Fibroblast of lung (primary cell): ENCODE measurements at regions not wholly inside any gene's neighbourhood (a gene's known extent, or its start where the extent isn't known, plus 50 kb on each side); places are given as distances from the start of the nearest gene placed in this dataset.

ENCODE experiments used
- DNase-seq, 2 donors: peaks; one replicate each; pipeline versions ENCODE4 v3.0.0 to v3.0.0-alpha.2; 2010; ENCODE audit warnings: low read depth in 2 of 2
- H2AFZ ChIP-seq: 2 replicates; pipeline ENCODE4 v1.5.1; 2012; ENCODE audit warnings: low read length, control low read depth, inconsistent platforms
- H3K27ac ChIP-seq: 2 replicates; pipeline ENCODE4 v1.5.1; 2011; ENCODE audit warnings: low read length, control low read depth; ENCODE audit not compliant: insufficient read depth
- H3K27me3 ChIP-seq: 2 replicates; pipeline ENCODE4 v1.5.1; 2011; ENCODE audit warnings: mild to moderate bottlenecking, low read length; ENCODE audit not compliant: control insufficient read depth, insufficient read depth
- H3K36me3 ChIP-seq: 2 replicates; pipeline ENCODE4 v1.5.1; 2011; ENCODE audit warnings: low read length; ENCODE audit not compliant: control insufficient read depth, insufficient read depth
- H3K4me1 ChIP-seq: 2 replicates; pipeline ENCODE4 v1.5.1; 2011; ENCODE audit warnings: low read length; ENCODE audit not compliant: control insufficient read depth, insufficient read depth; ENCODE audit errors: extremely low read depth
- H3K4me2 ChIP-seq: 2 replicates; pipeline ENCODE4 v1.5.1; 2011; ENCODE audit warnings: low read length, control low read depth; ENCODE audit not compliant: insufficient read depth; ENCODE audit errors: extremely low read depth
- H3K4me3 ChIP-seq, 4 experiments: fragments of 200-600 bp in 1 of 4; sonication (generic) in 1 of 4; replicated peaks in 1 of 4; 2 replicates each; pipeline ENCODE4 v1.5.1; 2011 to 2016; ENCODE audit warnings: low read length in 4 of 4, low read depth in 3 of 4, mild to moderate bottlenecking in 3 of 4, control low read depth in 2 of 4, inconsistent platforms in 1 of 4, mixed read lengths in 1 of 4; ENCODE audit not compliant: insufficient read depth in 1 of 4; ENCODE audit errors: control extremely low read depth in 1 of 4
- H3K79me2 ChIP-seq: 2 replicates; pipeline ENCODE4 v1.5.1; 2012; ENCODE audit warnings: mild to moderate bottlenecking, low read length, inconsistent platforms; ENCODE audit not compliant: control insufficient read depth, insufficient read depth
- H3K9ac ChIP-seq: 2 replicates; pipeline ENCODE4 v1.5.1; 2011; ENCODE audit warnings: mild to moderate bottlenecking, low read length, control low read depth; ENCODE audit not compliant: insufficient read depth
- H3K9me3 ChIP-seq: 2 replicates; pipeline ENCODE4 v1.5.1; 2012; ENCODE audit warnings: low read depth, low read length; ENCODE audit not compliant: control insufficient read depth, insufficient read depth
- H4K20me1 ChIP-seq: 2 replicates; pipeline ENCODE4 v1.5.1; 2011; ENCODE audit warnings: low read length; ENCODE audit not compliant: control insufficient read depth, insufficient read depth; ENCODE audit errors: extremely low read depth
- CTCF ChIP-seq, 2 donors: IDR thresholded peaks in 1 of 2; conservative IDR thresholded peaks in 1 of 2; 1 replicate in 1 of 2; 2 replicates in 1 of 2; pipeline ENCODE4 v1.5.1; 2011 to 2012; ENCODE audit warnings: low read length in 2 of 2, control low read depth in 1 of 2, inconsistent platforms in 1 of 2, low read depth in 1 of 2, mild to moderate bottlenecking in 1 of 2
- EZH2 ChIP-seq: IDR thresholded peaks from 2 replicates; pipeline ENCODE4 v1.5.1; 2012; ENCODE audit warnings: low read length, control low read depth, mild to moderate bottlenecking; ENCODE audit errors: missing control alignments

GRCh38 chr9:103485138-103485537, 490.0 kb downstream of the CYLC2 start:
- DNase-seq, result no peak
- Histone ChIP-seq H3K4me3 (no peak overlapping the region), H3K27ac (no peak overlapping the region), H2AFZ (no peak overlapping the region), H3K9me3 (no peaks in the 10 kb centered on the region), H3K9ac (no peak overlapping the region), H3K4me1 (no peaks in the 10 kb centered on the region), H3K36me3 (no peaks in the 10 kb centered on the region), H3K27me3 (no peaks in the 10 kb centered on the region), H4K20me1 (no peaks in the 10 kb centered on the region), H3K4me2 (no peak overlapping the region), H3K79me2 (no peaks in the 10 kb centered on the region)
- TF ChIP-seq EZH2, result no peak

DNA sequence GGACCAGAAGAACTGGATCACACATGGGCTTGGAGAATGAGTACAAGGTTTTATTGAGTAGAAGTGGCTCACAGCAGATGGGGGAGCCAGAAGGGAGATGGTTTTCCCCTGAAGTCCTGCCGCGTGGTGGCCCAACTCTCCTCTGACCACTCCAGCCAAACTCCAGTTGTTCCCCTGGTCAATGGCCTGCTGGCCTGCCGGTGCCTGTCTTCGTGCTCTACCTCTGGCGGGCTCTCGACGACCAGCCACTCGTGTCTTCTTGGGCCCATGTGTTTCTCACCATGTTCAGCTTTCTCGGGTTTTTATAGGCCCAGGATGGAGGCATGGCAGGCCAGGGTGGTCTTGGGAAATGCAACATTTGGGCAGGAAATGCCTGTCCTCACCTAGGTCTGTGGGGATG, 519.6 kb downstream of the CYLC2 start:
- Histone ChIP-seq H3K4me1 (no peaks in the 10 kb centered on the region), H3K36me3 (no peaks in the 10 kb centered on the region)

GRCh38 chr9:103522409-103522808, 527.3 kb downstream of the CYLC2 start:
- Histone ChIP-seq H3K4me1 (no peaks in the 10 kb centered on the region), H3K27me3 (no peaks in the 10 kb centered on the region), H3K4me2 (no peak overlapping the region), H3K27ac (no peak overlapping the region), H3K36me3 (no peaks in the 10 kb centered on the region), H3K79me2 (no peaks in the 10 kb centered on the region), H4K20me1 (no peaks in the 10 kb centered on the region), H3K9ac (no peak overlapping the region), H2AFZ (no peak overlapping the region), H3K4me3 (no peak overlapping the region), H3K9me3 (no peaks in the 10 kb centered on the region)
- DNase-seq, result no peak
- no peak for TF ChIP-seq EZH2
- no peak for TF ChIP-seq CTCF (conservative IDR thresholded peaks at IDR 0.05 in 1 of 2, IDR thresholded peaks at IDR 0.05 in 1 of 2; ENCODE audit: low read depth in 1 of 2, low read length in 2 of 2)

More for the DNA sequence above, 519.6 kb downstream of the CYLC2 start:
- no peak for DNase-seq
- Histone ChIP-seq H3K9ac (no peak overlapping the region), H2AFZ (no peak overlapping the region), H3K27me3 (no peaks in the 10 kb centered on the region), H3K4me3 (no peak overlapping the region), H3K79me2 (no peaks in the 10 kb centered on the region), H3K9me3 (no peaks in the 10 kb centered on the region), H3K27ac (no peak overlapping the region), H3K4me2 (no peak overlapping the region), H4K20me1 (no peaks in the 10 kb centered on the region)
- TF ChIP-seq CTCF (conservative IDR thresholded peaks at IDR 0.05 in 1 of 2, IDR thresholded peaks at IDR 0.05 in 1 of 2; ENCODE audit: low read depth in 1 of 2, low read length in 2 of 2), result no peak
- no peak for TF ChIP-seq EZH2
